GM19023 (cell line): ENCODE measurements at regions not wholly inside any gene's neighbourhood (a gene's known extent, or its start where the extent isn't known, plus 50 kb on each side); places are given as distances from the start of the nearest gene placed in this dataset.

ENCODE experiments used
- ATAC-seq: cut with Tn5 transposase; IDR thresholded peaks from one replicate; pipeline ENCODE4 v1.9.1; 2021; ENCODE audit warnings: mild to moderate bottlenecking, moderate library complexity; ENCODE audit not compliant: unreplicated experiment

GRCh38 chr4:34629451-34629850 lies 1614.9 kb downstream of the ARAP2 start:
- no peak for ATAC-seq

- no peak for ATAC-seq
Measured at GRCh38 chr4:34633241-34633640, 1611.1 kb downstream of the ARAP2 start.

- no peak for ATAC-seq
Measured at GRCh38 chr4:34636623-34637022, 1607.7 kb downstream of the ARAP2 start.

GRCh38 chr4:34643476-34643875 lies 1600.8 kb downstream of the ARAP2 start:
- no peak for ATAC-seq

- ATAC-seq, result no peak
Measured at GRCh38 chr4:34644579-34645115, 1599.7 kb downstream of the ARAP2 start.

- ATAC-seq, result no peak
Measured at GRCh38 chr4:34649716-34650115, 1594.6 kb downstream of the ARAP2 start.

DNA sequence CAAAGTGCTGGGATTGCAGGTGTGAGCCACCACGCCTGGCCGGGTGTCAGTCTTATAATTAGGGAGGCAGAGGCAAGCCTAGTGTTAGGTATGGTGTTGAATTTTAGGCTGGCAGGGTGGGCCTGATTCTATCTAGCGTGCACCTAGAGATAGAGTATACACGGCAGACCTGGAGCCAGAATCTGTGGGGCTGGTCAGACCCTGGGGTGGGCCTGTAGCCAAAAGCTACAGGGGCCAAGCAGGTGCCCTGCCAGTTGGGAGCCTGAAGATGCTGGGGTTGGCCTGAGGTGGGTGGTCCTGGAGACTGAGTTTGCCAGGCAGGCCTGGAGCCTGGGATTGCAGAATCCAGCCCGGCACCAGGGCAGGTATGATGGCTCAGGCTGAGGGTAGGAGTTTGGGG lies 1580.3 kb downstream of the ARAP2 start:
- ATAC-seq, result no peak

DNA sequence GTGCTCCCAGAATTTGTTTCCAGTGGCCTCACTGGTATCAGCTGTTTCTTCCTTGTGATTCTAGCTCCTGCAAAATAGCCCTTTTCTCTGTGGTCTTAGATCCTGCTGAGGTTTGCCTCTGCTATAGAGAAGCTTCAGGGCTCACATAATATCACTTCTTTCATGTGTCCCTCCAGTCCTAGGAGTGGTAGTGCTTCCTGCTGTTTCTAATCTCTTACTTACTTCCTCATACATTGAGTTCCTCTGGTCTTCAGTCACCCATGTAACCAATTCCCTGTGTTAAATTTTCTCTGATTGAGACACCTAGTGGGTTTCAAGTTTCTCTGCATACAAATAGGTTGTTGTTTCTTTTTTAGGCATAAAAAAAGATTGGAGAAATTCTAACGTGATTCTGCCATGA lies 1567.9 kb downstream of the ARAP2 start:
- no peak for ATAC-seq

DNA sequence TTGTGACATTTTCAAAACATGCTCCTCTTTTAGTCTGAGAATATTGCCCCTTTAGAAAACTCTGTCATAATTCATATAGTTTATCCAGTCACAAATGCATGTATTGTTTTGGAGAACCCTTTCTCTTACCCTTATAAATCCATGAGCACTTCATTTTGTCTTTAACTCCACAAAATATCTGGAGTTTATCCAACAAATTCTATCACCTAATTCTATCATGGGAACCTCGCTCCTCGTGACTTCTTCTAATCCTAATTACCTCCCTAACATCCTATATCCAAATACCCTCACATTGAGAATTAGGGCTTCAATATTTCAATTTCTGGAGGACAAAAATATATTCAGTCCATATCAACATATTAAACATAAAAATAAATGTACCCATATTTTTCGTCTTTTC lies 1565.9 kb downstream of the ARAP2 start:
- no peak for ATAC-seq

GRCh38 chr4:34679228-34679627 lies 1565.1 kb downstream of the ARAP2 start:
- no peak for ATAC-seq

DNA sequence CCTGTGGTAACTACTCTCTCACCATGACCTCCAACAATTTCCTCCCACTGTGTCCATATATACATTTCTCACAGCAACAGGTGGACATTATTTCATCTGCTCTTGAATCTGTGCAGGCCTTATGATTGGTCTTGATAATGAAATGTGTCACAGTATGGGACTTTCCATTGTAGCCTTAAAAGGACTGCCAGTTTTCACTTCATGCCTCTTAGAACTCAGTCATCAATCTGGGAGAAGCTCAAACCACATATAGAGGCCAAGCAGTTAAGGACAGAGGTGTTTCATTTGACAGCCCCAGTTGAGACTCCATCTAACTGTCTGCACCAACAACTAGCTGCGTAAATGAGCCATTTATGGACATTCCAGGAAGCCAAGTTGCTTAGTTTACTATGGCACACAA lies 1534.8 kb downstream of the ARAP2 start:
- ATAC-seq, result no peak

GRCh38 chr4:34718576-34719245 lies 1525.6 kb downstream of the ARAP2 start:
- ATAC-seq, result no peak

DNA sequence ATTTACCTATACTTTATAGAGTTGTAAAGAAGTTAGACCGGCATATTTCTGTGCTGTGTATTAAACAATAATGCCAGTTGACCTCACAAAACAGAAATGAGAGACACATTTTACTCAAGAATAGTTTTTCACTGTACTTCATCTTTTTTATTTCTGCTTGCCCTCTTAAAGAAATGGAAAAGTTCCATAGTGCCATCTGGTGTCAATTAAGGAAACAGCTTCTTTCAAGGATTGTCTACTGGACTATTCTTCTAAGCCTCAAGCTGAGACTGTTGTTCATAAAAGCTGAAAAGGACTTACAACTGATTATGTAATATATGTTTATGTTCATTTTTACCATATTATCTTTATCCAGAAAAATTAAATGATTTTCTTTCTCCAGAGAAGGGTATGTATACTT lies 1523.7 kb downstream of the ARAP2 start:
- ATAC-seq, result no peak

- ATAC-seq, result no peak
Measured at GRCh38 chr4:34721835-34722234, 1522.5 kb downstream of the ARAP2 start.

DNA sequence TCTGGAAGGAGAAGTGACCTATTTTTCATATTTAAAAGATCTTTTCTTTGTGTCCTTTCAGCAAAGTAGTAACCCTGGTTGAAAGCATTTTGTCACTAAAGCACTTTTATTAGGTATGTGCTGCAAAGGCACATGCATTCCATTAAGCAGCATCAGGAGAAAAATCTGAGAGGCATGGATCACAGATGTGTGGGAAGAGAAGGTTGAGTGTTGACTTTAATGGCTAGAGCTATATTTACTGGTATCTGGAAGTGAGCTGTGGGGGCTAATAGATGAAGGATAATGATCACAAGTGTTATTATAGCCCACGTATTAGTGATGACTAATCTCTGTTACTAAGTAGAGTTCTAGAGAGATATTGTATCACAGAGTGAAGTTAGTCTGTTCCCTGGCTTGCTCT lies 1520.7 kb downstream of the ARAP2 start:
- no peak for ATAC-seq

- no peak for ATAC-seq
Measured at GRCh38 chr4:34724491-34724890, 1519.8 kb downstream of the ARAP2 start.

- no peak for ATAC-seq
Measured at GRCh38 chr4:34731070-34731469, 1513.2 kb downstream of the ARAP2 start.

DNA sequence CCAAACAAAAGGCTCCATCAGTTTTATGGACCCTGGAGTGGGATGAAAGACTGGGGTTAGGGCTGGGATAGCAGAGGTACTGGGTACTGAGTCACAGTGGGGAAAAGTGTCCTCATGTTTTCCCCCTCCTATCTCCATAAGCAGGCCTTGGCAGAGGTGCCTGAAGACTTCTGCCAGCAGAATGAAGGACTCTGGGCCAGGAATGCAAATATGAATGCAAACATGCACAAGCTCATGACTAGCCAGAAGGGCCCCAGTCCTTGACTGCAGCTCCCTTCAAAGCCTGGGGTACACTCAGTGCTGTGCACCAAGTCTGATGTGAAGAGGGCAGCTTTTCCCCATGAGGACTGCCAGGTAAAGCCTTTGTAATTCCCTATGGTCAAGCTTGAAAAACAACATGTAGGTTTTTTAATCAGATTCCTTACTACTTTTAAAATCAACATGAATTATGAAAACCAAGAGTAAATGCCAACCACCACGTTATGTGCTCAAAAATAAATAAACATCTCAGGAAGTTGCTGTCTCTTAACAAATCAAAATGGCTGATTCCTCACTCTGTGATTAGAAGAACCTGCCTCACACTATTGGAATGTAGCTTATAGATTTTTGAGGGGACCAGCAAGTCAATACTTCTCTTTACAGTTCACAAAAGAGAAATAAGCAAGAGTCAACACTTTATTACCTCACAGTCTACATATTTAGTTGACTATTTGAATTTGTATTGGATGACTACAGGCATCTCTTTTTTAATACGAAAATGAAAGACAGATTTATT lies 1512.0 kb downstream of the ARAP2 start:
- ATAC-seq, result no peak

DNA sequence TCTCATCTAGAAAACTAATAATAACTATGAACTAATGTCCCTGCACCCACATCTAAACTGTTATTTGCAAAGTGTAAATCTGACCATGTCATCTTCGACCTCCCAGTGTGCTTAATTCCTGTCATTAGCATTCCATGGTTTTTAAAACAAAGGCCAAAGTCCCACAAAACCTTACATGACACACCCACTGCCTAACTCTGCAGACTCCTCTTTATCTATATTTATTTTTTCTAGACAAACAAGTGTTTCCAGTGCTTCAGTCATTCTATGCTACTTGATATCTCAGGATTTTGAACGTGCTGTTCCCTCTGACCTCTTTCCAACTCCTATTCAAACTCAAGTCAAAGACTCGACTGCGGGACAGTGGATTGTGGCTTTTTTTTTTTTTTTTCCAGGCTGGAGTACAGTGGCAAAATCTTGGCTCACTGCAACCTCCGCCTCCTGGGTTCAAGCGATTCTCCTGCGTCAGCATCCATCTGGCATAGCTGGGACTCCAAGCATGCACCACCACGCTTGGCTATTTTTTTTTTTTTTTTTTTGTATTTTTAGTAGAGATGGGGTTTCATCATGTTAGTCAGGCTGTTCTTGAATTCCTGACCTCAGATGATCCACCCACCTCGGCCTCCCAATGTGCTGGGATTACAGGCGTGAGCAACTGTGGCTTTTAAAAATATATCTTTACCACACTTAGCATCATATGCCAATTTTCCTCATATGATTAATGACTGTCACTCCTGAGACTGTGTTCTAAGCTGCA lies 1511.0 kb downstream of the ARAP2 start:
- no peak for ATAC-seq

GRCh38 chr4:34766935-34767334 lies 1477.4 kb downstream of the ARAP2 start:
- no peak for ATAC-seq

- no peak for ATAC-seq
Measured at GRCh38 chr4:34767407-34767806, 1476.9 kb downstream of the ARAP2 start.

- no peak for ATAC-seq
Measured at GRCh38 chr4:34771632-34772031, 1472.7 kb downstream of the ARAP2 start.
